B cell (primary cell): ENCODE measurements at regions not wholly inside any gene's neighbourhood (a gene's known extent, or its start where the extent isn't known, plus 50 kb on each side); places are given as distances from the start of the nearest gene placed in this dataset.

Source experiments
- ATAC-seq: fragments of 200-7000 bp; cut with Tn5 transposase; one replicate; pipeline ENCODE4 v1.10.0; 2021; ENCODE audit warnings: low read depth, mild to moderate bottlenecking, moderate number of reproducible peaks, moderate library complexity
- CTCF ChIA-PET: fragments of 350-600 bp; sonication (Branson Sonifier 250); formaldehyde crosslinking; loops from one replicate; lab custom pipeline; 2021; ENCODE audit warnings: antibody characterized with exemption, inconsistent platforms; lab: Charles Lee
- POLR2A ChIA-PET: fragments of 350-600 bp; sonication (Branson Sonifier 250); formaldehyde crosslinking; loops from one replicate; lab custom pipeline; 2021; ENCODE audit warnings: antibody characterized with exemption; lab: Charles Lee
- DNase-seq: peaks from one replicate; pipeline ENCODE4 v3.0.0; 2013
- H2AFZ ChIP-seq: 2 replicates; pipeline ENCODE4 v1.6.1; 2012; ENCODE audit warnings: mild to moderate bottlenecking, low read depth, low read length; ENCODE audit not compliant: insufficient read depth, poor library complexity, severe bottlenecking
- H3K27ac ChIP-seq, 2 donors: 1 replicate in 1 of 2; 2 replicates in 1 of 2; pipeline ENCODE4 v1.5.1; 2012 to 2013; ENCODE audit warnings: low read length in 2 of 2, mild to moderate bottlenecking in 2 of 2, moderate library complexity in 1 of 2
- H3K27me3 ChIP-seq, 4 experiments: fragments of 200-600 bp in 1 of 4; sonication (generic) in 1 of 4; replicated peaks in 1 of 4; 1 replicate in 2 of 4; 2 replicates in 2 of 4; pipeline versions ENCODE4 v1.6.1 to v1.7.0; 2013 to 2016; ENCODE audit warnings: low read length in 3 of 4, mild to moderate bottlenecking in 2 of 4, mixed read lengths in 1 of 4, moderate library complexity in 1 of 4; ENCODE audit not compliant: insufficient read depth in 4 of 4, control insufficient read depth in 3 of 4; ENCODE audit errors: control extremely low read depth in 1 of 4
- H3K36me3 ChIP-seq, 2 experiments: replicated peaks in 1 of 2; 1 replicate in 1 of 2; 2 replicates in 1 of 2; pipeline versions ENCODE4 v1.6.1 to v1.7.1; 2013; ENCODE audit warnings: low read length in 1 of 2; ENCODE audit not compliant: insufficient read depth in 2 of 2, control insufficient read depth in 1 of 2; ENCODE audit errors: control extremely low read depth in 1 of 2, extremely low read depth in 1 of 2
- H3K4me1 ChIP-seq, 2 donors: fragments of 200-600 bp in 1 of 2; sonication (generic) in 1 of 2; 1 replicate in 1 of 2; 2 replicates in 1 of 2; pipeline versions ENCODE4 v1.5.1 to v1.6.1; 2013 to 2017; ENCODE audit warnings: low read length in 2 of 2; ENCODE audit not compliant: control insufficient read depth in 2 of 2, insufficient read depth in 2 of 2
- H3K4me2 ChIP-seq: replicated peaks from 2 replicates; pipeline ENCODE3; 2012; ENCODE audit warnings: mild to moderate bottlenecking, low read depth, low read length; ENCODE audit not compliant: poor library complexity, severe bottlenecking
- H3K4me3 ChIP-seq, 5 experiments: fragments of 200-600 bp in 1 of 5; sonication (generic) in 1 of 5; 1 replicate in 3 of 5; 2 replicates in 2 of 5; pipeline versions ENCODE4 v1.5.1 to v1.7.0; 2011 to 2016; ENCODE audit warnings: low read length in 4 of 5, mild to moderate bottlenecking in 4 of 5, low read depth in 2 of 5, control low read depth in 1 of 5, moderate library complexity in 1 of 5; ENCODE audit not compliant: insufficient read depth in 1 of 5; ENCODE audit errors: control extremely low read depth in 1 of 5, extremely low read depth in 1 of 5
- H3K79me2 ChIP-seq: fragments of 200-600 bp; sonication (generic); one replicate; pipeline ENCODE4 v1.6.0; 2016; ENCODE audit warnings: low read length; ENCODE audit not compliant: control insufficient read depth, insufficient read depth
- H3K9ac ChIP-seq: fragments of 200-600 bp; sonication (generic); 2 replicates; pipeline ENCODE4 v1.6.1; 2017; ENCODE audit warnings: mild to moderate bottlenecking, low read length, moderate library complexity
- H3K9me3 ChIP-seq, 3 donors: one replicate each; pipeline versions ENCODE4 v1.6.1 to v1.7.1; 2013; ENCODE audit warnings: low read length in 2 of 3; ENCODE audit not compliant: control insufficient read depth in 2 of 3, insufficient read depth in 1 of 3; ENCODE audit errors: control extremely low read depth in 1 of 3
- H4K20me1 ChIP-seq: 2 replicates; pipeline ENCODE4 v1.6.0; 2012; ENCODE audit warnings: mild to moderate bottlenecking, low read length; ENCODE audit not compliant: insufficient read depth, control insufficient read depth, poor library complexity, severe bottlenecking
- H3K27ac Mint-ChIP-seq: one replicate; pipeline ENCODE4 v1.8.0; 2021; ENCODE audit warnings: mixed read lengths
- H3K27me3 Mint-ChIP-seq: one replicate; pipeline ENCODE4 v1.8.0; 2021; ENCODE audit warnings: mixed read lengths
- H3K4me1 Mint-ChIP-seq: one replicate; pipeline ENCODE4 v1.8.0; 2021; ENCODE audit warnings: mixed read lengths
- H3K4me3 Mint-ChIP-seq: one replicate; pipeline ENCODE4 v1.8.0; 2021; ENCODE audit warnings: mixed read lengths
- H3K9me3 Mint-ChIP-seq: one replicate; pipeline ENCODE4 v1.8.0; 2022; ENCODE audit warnings: mixed read lengths; ENCODE audit not compliant: insufficient read depth
- CTCF ChIP-seq: fragments of 200-600 bp; IDR thresholded peaks from one replicate; pipeline ENCODE4 v1.8.0; 2022; ENCODE audit warnings: antibody characterized with exemption, mild to moderate bottlenecking
- EZH2 ChIP-seq: IDR thresholded peaks from 2 replicates; pipeline ENCODE4 v1.6.1; 2012; ENCODE audit warnings: borderline replicate concordance, low read depth, mild to moderate bottlenecking, moderate library complexity, low read length; ENCODE audit not compliant: insufficient read depth, poor library complexity, severe bottlenecking
- WGBS: methylation state at CpG from one replicate; pipeline ENCODE4 v1.1.5; 2013; ENCODE audit warnings: missing lambda C conversion rate; ENCODE audit not compliant: insufficient coverage; 5-methylcytosine and 5-hydroxymethylcytosine counted together
- intact Hi-C: fragments of 100-400 bp; cut with micrococcal nuclease; formaldehyde crosslinking; loops from one replicate; pipeline ENCODE4 v1.10.0; 2022

DNA sequence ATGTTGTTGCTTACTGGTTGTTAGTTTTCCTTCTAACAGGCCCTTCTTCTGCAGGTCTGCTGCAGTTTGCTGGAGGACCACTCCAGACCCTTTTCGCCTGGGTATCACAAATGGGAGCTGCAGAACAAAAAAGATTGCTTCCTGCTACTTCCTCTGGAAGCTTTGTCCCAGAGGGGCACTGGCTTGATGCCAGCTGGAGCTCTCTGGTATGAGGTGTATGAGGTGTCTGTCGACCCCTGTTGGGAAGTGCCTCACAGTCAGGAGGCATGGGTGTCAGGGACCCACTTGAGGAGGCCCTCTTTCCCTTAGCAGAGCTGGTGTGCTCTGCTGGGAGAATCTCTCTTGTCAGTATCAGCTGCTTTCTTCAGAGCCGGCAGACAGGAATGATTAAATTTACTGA is 127.4 kb upstream of the EDA2R start:
- Histone ChIP-seq H4K20me1 (no peaks in the 10 kb centered on the region), H3K4me2 (no peak overlapping the region), H3K9me3 (no peaks in the 10 kb centered on the region), H3K9ac (no peak overlapping the region), H2AFZ (no peak overlapping the region), H3K27me3 (no peaks in the 10 kb centered on the region), H3K79me2 (no peaks in the 10 kb centered on the region), H3K27ac (no peak overlapping the region), H3K36me3 (no peaks in the 10 kb centered on the region), H3K4me3 (no peak overlapping the region), H3K4me1 (no peaks in the 10 kb centered on the region)
- Mint-ChIP-seq H3K9me3 (no peaks in the 10 kb centered on the region), H3K27ac (no peak overlapping the region), H3K4me1 (no peaks in the 10 kb centered on the region), H3K27me3 (no peaks in the 10 kb centered on the region), H3K4me3 (no peak overlapping the region)
- 73% methylated on average over 2 of the region's 3 CpGs for WGBS
- no peak for DNase-seq
- CTCF ChIA-PET: no interaction called here
- POLR2A ChIA-PET: no interaction called here
- no peak for TF ChIP-seq EZH2
- no peak for TF ChIP-seq CTCF
- intact Hi-C loops: no loop called here
- no peak for ATAC-seq

- DNase-seq: no peak
- H3K27me3 Mint-ChIP-seq: no peaks in the 10 kb centered on the region
- H4K20me1 ChIP-seq: no peaks in the 10 kb centered on the region
Measured at GRCh38 chrX:66760651-66761050, 121.8 kb upstream of the EDA2R start.

More at GRCh38 chrX:66760651-66761050, 121.8 kb upstream of the EDA2R start:
- intact Hi-C loops: no loop called here
- no peaks in the 10 kb centered on the region for H3K36me3 ChIP-seq
- H3K4me1 Mint-ChIP-seq: no peaks in the 10 kb centered on the region
- H3K4me1 ChIP-seq: no peaks in the 10 kb centered on the region
- no peak overlapping the region for H3K27ac ChIP-seq
- no peak overlapping the region for H2AFZ ChIP-seq
- POLR2A ChIA-PET: no interaction called here
- H3K9ac ChIP-seq: no peak overlapping the region
- TF ChIP-seq CTCF: no peak
- TF ChIP-seq EZH2: no peak
- no peak overlapping the region for H3K27ac Mint-ChIP-seq
- CTCF ChIA-PET: no interaction called here
- H3K4me2 ChIP-seq: no peak overlapping the region
- no peaks in the 10 kb centered on the region for H3K27me3 ChIP-seq
- H3K9me3 ChIP-seq: no peaks in the 10 kb centered on the region
- H3K4me3 Mint-ChIP-seq: no peak overlapping the region
- no peak overlapping the region for H3K4me3 ChIP-seq
- H3K9me3 Mint-ChIP-seq: no peaks in the 10 kb centered on the region
- WGBS: no CpG with 5 or more reads among the region's 1 CpG
- no peaks in the 10 kb centered on the region for H3K79me2 ChIP-seq
- no peak for ATAC-seq
